Epithelial cell of esophagus (primary cell): ENCODE measurements at regions not wholly inside any gene's neighbourhood (a gene's known extent, or its start where the extent isn't known, plus 50 kb on each side); places are given as distances from the start of the nearest gene placed in this dataset.

Source experiments
- DNase-seq: peaks from one replicate; pipeline ENCODE4 v3.0.0; 2010; ENCODE audit warnings: low read depth
- H3K4me3 ChIP-seq: 2 replicates; pipeline ENCODE4 v1.5.1; 2011; ENCODE audit warnings: mild to moderate bottlenecking, low read length, control low read depth
- CTCF ChIP-seq: IDR thresholded peaks from 2 replicates; pipeline ENCODE4 v1.5.1; 2011; ENCODE audit warnings: low read depth, mild to moderate bottlenecking, low read length, control low read depth, inconsistent platforms; ENCODE audit not compliant: insufficient read depth; ENCODE audit errors: missing control alignments

DNA sequence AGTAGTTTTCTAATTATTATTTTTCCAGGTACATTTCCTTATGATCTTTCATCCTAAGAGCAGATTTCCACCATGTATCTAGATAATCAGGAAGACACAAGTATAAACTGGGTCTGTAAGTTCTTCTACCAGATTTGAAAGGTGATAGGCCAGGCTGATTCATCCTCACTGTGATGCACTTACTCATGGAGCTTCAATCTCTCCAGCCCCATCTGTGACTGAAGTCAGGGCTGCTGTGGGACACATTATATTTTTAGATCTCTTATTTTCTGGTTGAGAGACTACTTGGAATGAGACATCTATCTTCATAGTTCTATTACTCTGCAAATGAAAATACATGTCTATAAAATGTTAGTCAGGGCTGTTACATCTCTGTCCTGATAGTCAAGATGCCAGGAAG is 85.5 kb upstream of the SLC25A13 start:
- TF ChIP-seq CTCF, result no peak
- DNase-seq, result peak; percentile 63
- no peak overlapping the region for H3K4me3 ChIP-seq

DNA sequence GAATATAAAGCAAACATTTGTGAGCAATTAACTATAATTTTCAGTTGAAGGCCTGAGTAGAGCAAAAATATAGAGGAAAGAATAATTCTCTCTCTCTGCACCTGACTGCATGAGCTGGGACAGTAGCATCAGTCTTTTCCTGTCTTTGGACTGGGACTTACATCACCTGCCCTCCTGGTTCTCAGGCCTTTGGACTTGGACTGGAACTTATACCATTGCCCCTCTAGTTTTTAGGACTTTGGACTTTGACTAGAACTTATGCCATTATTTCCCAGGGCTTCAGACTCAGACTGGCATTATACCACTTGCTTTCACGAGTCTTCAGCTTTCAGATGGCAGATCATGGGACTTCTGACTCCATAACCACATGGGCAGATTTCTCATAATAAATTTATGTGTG is 81.0 kb upstream of the SLC25A13 start:
- no peak for DNase-seq
- TF ChIP-seq CTCF, result no peak

GRCh38 chr7:96401200-96401599 is 79.3 kb upstream of the SLC25A13 start:
- no peak for TF ChIP-seq CTCF
- H3K4me3 ChIP-seq, result no peak overlapping the region

More for the DNA sequence above, 81.0 kb upstream of the SLC25A13 start:
- H3K4me3 ChIP-seq, result no peak overlapping the region

GRCh38 chr7:96400518-96400917 is 78.6 kb upstream of the SLC25A13 start:
- H3K4me3 ChIP-seq, result no peak overlapping the region
- peak; percentile 76 for DNase-seq
- no peak for TF ChIP-seq CTCF

More at GRCh38 chr7:96401200-96401599, 79.3 kb upstream of the SLC25A13 start:
- DNase-seq, result no peak

- DNase-seq, result peak; percentile 73
- no peak overlapping the region for H3K4me3 ChIP-seq
- no peak for TF ChIP-seq CTCF
Observed at GRCh38 chr7:96400001-96400400, 78.1 kb upstream of the SLC25A13 start.

GRCh38 chr7:96397936-96398598 is 76.2 kb upstream of the SLC25A13 start:
- no peak overlapping the region for H3K4me3 ChIP-seq
- DNase-seq, result no peak
- TF ChIP-seq CTCF, result no peak
